Activated CD8-positive, alpha-beta T cell treated with anti-CD3 and anti-CD28 coated beads for 36 hours (primary cell): ENCODE measurements at regions not wholly inside any gene's neighbourhood (a gene's known extent, or its start where the extent isn't known, plus 50 kb on each side); places are given as distances from the start of the nearest gene placed in this dataset.
A peak's percentile ranks its signal among the peaks of the same experiment; 100 is the strongest.

Experiments
- ATAC-seq: fragments of 200-7000 bp; cut with Tn5 transposase; one replicate; pipeline ENCODE4 v1.10.0; 2021; ENCODE audit warnings: mild to moderate bottlenecking, moderate library complexity
- CTCF ChIA-PET: fragments of 350-600 bp; sonication (Branson Sonifier 250); formaldehyde crosslinking; loops from one replicate; lab custom pipeline; 2021; ENCODE audit warnings: antibody characterized with exemption; lab: Charles Lee
- POLR2A ChIA-PET: fragments of 350-600 bp; sonication (Branson Sonifier 250); formaldehyde crosslinking; loops from one replicate; lab custom pipeline; 2021; ENCODE audit warnings: antibody characterized with exemption; lab: Charles Lee
- DNase-seq: peaks from one replicate; pipeline ENCODE4 v3.0.0-alpha.2; 2020
- H3K27ac Mint-ChIP-seq: one replicate; pipeline ENCODE4 v1.8.0; 2021; ENCODE audit warnings: mild to moderate bottlenecking, mixed read lengths
- H3K27me3 Mint-ChIP-seq: one replicate; pipeline ENCODE4 v1.8.0; 2021; ENCODE audit warnings: mixed read lengths
- H3K36me3 Mint-ChIP-seq: one replicate; pipeline ENCODE4 v1.8.0; 2021; ENCODE audit warnings: low read depth, mixed read lengths
- H3K4me1 Mint-ChIP-seq: one replicate; pipeline ENCODE4 v1.8.0; 2021; ENCODE audit warnings: low read depth, mixed read lengths
- H3K4me3 Mint-ChIP-seq: one replicate; pipeline ENCODE4 v1.8.0; 2021; ENCODE audit warnings: mild to moderate bottlenecking, moderate library complexity, mixed read lengths
- H3K9me3 Mint-ChIP-seq: one replicate; pipeline ENCODE4 v1.8.0; 2021; ENCODE audit warnings: mixed read lengths
- intact Hi-C: fragments of 100-400 bp; cut with micrococcal nuclease; formaldehyde crosslinking; loops from one replicate; pipeline ENCODE4 v1.10.0; 2022
- TF ChIP-seq, protein P1 (sequence below): fragments of 200-600 bp; IDR thresholded peaks from one replicate; pipeline ENCODE4 v1.8.0; 2022; ENCODE audit warnings: antibody characterized with exemption, mild to moderate bottlenecking

DNA sequence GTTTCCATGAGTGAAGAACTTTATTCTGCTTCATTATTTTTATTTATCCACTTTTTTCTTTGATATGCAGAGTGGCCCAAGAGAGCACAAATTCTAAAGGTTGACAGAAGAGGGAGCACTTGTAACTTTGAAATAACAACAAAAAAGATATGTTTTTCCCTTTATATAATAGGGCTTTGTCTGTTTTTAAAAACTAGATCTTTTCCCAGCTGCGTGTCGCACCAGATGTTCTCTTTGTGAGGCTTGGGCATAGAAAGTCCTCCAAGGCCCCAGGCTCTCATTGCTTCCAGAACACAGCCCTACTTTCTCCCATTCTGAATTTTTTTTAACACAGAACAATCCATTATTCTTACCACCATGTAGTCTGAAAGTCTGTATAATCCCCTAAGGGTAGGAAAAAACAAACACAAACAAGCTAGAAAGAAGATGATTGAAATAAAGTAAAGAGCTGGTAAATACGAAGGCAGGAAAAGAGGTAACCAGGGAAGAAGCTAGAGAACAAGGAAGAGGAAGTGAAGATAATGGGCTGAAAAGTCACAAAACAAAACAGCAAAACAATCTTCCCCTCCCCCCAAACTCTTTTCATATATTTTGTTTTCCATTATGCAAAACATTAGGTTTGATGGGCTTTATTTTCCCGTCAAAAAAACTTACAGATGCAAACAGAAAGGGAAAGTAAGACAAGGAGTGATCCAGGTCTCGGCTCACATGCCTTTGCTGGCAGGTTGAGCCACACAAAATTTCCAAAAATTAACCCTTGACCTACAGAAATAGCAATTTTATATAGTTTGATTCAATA lies 160.4 kb downstream of the ABCA8 start:
- Mint-ChIP-seq H3K4me3 (peak overlapping the region; percentile 5), H3K4me1 (peaks cover 3% of the 10 kb centered on the region), H3K9me3 (no peaks in the 10 kb centered on the region), H3K27ac (no peak overlapping the region), H3K36me3 (no peaks in the 10 kb centered on the region), H3K27me3 (peaks cover 4% of the 10 kb centered on the region)
- ChIA-PET POLR2A (no interaction called here), CTCF (interaction anchor here (1.0 to 1.2 kb wide), 2 partner anchors 10 to 23 kb away, joined by 3 to 4 read pairs; no protein-coding TSS in a partner anchor)
- no peak for ATAC-seq
- DNase-seq, result no peak
- intact Hi-C loops, result no loop called here
- TF ChIP-seq, protein P1, sequence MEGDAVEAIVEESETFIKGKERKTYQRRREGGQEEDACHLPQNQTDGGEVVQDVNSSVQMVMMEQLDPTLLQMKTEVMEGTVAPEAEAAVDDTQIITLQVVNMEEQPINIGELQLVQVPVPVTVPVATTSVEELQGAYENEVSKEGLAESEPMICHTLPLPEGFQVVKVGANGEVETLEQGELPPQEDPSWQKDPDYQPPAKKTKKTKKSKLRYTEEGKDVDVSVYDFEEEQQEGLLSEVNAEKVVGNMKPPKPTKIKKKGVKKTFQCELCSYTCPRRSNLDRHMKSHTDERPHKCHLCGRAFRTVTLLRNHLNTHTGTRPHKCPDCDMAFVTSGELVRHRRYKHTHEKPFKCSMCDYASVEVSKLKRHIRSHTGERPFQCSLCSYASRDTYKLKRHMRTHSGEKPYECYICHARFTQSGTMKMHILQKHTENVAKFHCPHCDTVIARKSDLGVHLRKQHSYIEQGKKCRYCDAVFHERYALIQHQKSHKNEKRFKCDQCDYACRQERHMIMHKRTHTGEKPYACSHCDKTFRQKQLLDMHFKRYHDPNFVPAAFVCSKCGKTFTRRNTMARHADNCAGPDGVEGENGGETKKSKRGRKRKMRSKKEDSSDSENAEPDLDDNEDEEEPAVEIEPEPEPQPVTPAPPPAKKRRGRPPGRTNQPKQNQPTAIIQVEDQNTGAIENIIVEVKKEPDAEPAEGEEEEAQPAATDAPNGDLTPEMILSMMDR, result peak; percentile 39

DNA sequence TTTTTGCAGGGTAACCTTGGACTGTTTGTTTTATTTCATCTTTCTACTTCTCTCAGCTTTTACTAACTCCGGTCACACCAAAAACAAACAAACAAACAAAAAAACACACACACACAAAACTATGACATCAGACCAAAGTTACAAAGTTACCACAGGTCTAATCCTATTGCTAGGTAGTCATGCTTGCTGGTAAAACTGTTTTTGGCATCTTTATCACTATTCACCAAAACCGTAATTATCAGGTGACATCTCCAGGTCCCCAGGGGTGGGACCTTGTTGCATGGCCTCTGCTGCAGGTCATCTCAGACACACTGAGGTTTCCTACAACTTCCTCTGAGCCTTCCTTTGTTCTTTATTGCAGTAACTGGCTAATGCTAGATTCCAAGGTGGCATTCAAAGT lies 162.3 kb downstream of the ABCA8 start:
- CTCF ChIA-PET, result interaction anchor here (1.2 kb wide), 1 partner anchor 16 kb away, joined by 3 read pairs; no protein-coding TSS in a partner anchor
- TF ChIP-seq, protein P1, result no peak
- H3K36me3 Mint-ChIP-seq, result no peaks in the 10 kb centered on the region

DNA sequence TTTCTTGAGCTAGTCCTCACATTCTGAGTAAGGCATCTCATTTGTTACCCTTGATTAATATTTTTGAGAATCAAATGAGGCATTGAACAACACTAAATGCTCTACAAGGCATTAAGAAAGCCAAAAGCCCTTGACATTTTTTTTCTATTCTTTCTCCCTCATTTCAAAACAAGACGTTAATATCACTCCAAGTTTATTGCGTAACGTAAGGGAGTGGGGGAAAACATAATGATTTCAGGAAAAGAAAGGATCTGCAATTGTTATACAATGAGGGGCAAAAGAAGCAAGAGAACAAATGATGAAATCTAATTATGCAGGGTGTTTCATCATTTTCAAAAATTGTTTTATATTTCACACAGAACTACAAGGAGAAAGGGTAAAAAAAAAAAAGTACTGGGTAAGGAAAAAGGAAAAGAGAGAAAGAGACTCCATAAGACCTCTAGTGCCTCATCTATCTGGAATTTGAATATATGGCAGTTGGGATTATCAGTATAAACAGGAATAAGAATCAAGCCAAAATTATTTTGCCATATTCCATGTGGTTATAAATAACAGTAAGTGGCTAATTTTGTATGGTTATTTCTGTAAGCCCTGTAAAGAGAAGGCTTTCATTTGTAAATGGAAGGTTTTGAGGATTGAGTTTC lies 163.0 kb downstream of the ABCA8 start:
- no peak for ATAC-seq
- Mint-ChIP-seq H3K4me3 (no peak overlapping the region), H3K27ac (no peak overlapping the region), H3K4me1 (peaks cover 3% of the 10 kb centered on the region), H3K36me3 (no peaks in the 10 kb centered on the region), H3K27me3 (peaks cover 10% of the 10 kb centered on the region), H3K9me3 (no peaks in the 10 kb centered on the region)
- POLR2A ChIA-PET, result no interaction called here
- intact Hi-C loops, result no loop called here
- TF ChIP-seq, protein P1, result no peak
- no peak for DNase-seq
- CTCF ChIA-PET, result interaction anchor here (1.2 kb wide), 1 partner anchor 16 kb away, joined by 3 read pairs; no protein-coding TSS in a partner anchor

More for the DNA sequence above, 162.3 kb downstream of the ABCA8 start:
- H3K4me3 Mint-ChIP-seq, result no peak overlapping the region
- POLR2A ChIA-PET, result no interaction called here
- H3K9me3 Mint-ChIP-seq, result no peaks in the 10 kb centered on the region
- DNase-seq (no peak), ATAC-seq (no peak)
- H3K27ac Mint-ChIP-seq, result no peak overlapping the region
- peaks cover 10% of the 10 kb centered on the region for H3K27me3 Mint-ChIP-seq
- intact Hi-C loops, result no loop called here
- H3K4me1 Mint-ChIP-seq, result peaks cover 3% of the 10 kb centered on the region

DNA sequence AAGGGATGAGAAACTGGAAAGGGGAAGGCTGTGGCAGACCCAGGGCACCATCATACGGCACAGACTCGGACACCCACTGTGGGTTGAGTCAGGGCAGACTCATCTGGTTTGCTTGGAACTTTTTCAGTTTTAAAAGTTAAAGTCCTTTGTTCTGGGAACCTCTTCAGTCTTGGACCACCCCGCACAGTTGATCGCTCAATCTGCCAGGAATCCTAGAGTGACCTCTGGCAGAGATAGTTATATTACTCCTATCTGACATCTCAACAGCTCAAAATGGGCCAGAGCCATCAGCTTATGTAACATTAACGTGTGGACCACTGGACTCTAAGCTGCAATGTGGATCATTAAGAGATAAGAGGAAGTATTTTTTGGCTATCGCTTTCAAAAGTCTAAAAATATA lies 164.3 kb downstream of the ABCA8 start:
- TF ChIP-seq, protein P1, result no peak
- no peak for ATAC-seq
- CTCF ChIA-PET, result no interaction called here
- H3K9me3 Mint-ChIP-seq, result no peaks in the 10 kb centered on the region
- no peak overlapping the region for H3K27ac Mint-ChIP-seq
- DNase-seq, result no peak
- POLR2A ChIA-PET, result no interaction called here
- peaks cover 14% of the 10 kb centered on the region for H3K27me3 Mint-ChIP-seq
- intact Hi-C loops, result no loop called here
- no peak overlapping the region for H3K4me3 Mint-ChIP-seq
- H3K4me1 Mint-ChIP-seq, result peaks cover 3% of the 10 kb centered on the region
- no peaks in the 10 kb centered on the region for H3K36me3 Mint-ChIP-seq

DNA sequence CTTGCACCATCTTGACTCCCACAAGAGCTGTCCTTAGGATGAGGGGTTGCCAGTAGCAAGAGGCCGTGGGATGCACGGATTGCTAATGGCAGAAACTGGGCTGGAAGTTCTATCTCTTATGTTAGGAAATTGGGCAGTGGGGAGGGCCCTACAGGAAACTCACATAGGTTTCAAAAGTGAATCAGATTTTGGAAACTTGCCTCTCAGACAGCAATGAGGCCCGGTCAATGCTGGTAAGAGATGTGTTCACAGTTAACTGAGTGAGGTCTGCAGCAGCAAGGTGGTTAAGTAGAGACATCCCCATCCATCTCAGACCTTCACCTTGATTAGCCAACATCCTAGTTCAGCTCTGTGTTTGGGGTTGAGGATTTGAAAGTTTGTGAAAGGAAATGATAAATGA lies 164.7 kb downstream of the ABCA8 start:
- no peak for DNase-seq

More for the DNA sequence above, 164.7 kb downstream of the ABCA8 start:
- TF ChIP-seq, protein P1, result no peak
- no peak for ATAC-seq
- Mint-ChIP-seq H3K27me3 (peaks cover 14% of the 10 kb centered on the region), H3K4me3 (no peak overlapping the region), H3K27ac (no peak overlapping the region), H3K4me1 (peaks cover 3% of the 10 kb centered on the region), H3K9me3 (no peaks in the 10 kb centered on the region), H3K36me3 (no peaks in the 10 kb centered on the region)
- ChIA-PET POLR2A (no interaction called here), CTCF (no interaction called here)
- intact Hi-C loops, result no loop called here
